GM21528 (cell line): ENCODE measurements at regions not wholly inside any gene's neighbourhood (a gene's known extent, or its start where the extent isn't known, plus 50 kb on each side); places are given as distances from the start of the nearest gene placed in this dataset.
"Not testable (repeated sequence)": the region's sequence is repeated elsewhere in the genome, so short reads cannot be mapped to it uniquely, and the experiment has no call there.

Experiments used
- ATAC-seq: cut with Tn5 transposase; IDR thresholded peaks from one replicate; pipeline ENCODE4 v1.9.1; 2021; ENCODE audit warnings: mild to moderate bottlenecking, moderate library complexity; ENCODE audit not compliant: unreplicated experiment, low FRiP score

- no peak for ATAC-seq
Measured at GRCh38 chr1:87968197-87968955, 639.7 kb downstream of the LMO4 start.

GRCh38 chr1:87969040-87969439, 640.4 kb downstream of the LMO4 start:
- no peak for ATAC-seq

- ATAC-seq: no peak
Measured at GRCh38 chr1:87972811-87973210, 644.1 kb downstream of the LMO4 start.

DNA sequence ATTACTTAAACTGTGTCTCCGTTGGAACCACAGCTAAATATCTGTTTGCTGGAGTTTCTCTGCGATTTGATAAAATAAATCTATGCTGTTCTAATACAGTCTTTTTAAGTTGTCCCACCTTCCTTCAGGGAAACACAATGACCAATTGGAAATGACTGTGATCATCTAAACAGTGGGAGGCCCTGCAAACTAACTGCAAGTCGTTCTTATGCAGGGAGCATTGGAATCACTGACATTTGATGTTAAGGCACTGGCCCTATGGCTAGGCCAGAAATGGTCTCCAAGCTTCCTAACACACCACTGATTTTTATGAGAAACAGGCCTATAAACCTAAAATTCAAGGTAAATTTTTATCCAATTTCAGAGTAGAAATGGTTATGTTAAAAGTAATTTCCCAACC, 645.2 kb downstream of the LMO4 start:
- ATAC-seq: no peak

- ATAC-seq: no peak
Measured at GRCh38 chr1:87976316-87976715, 647.6 kb downstream of the LMO4 start.

DNA sequence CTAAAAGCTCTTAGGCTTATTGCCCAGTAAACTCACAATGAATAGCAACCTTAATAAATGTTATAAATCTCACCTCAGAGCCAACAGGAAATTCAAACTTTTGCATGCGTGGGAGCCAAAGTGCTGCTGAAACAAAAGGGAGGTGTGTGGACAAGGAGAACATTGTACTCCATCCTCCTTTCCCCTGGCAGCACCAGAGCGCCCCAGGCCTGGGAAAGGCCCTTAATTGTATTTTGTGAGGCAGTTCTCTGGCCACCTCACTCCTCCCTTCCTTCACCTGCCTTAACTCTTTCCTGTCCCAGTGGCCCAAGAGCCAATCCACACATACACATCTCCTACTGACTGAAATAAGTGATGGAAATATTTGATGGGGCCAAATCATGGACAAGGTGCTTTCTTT, 648.5 kb downstream of the LMO4 start:
- no peak for ATAC-seq

GRCh38 chr1:87979079-87979478, 650.4 kb downstream of the LMO4 start:
- ATAC-seq: no peak

DNA sequence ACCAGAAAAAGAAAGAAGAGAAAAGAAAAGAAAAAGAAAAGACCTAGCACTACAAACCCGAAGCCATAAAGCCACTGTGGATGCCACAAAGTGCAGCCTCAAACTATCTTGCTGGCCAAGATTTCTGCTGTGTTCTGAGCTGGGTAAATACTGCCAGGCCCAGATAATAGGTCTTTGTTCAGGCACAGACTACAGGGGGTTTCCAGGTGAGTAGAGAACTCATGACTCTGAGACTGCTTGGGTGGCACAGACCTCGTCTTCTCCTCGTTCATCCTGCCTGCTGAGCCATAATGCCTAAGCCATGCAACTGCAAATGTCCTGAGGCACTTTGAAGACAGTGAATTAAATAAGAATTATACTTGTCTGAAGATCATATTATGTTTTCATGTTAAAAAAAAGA, 651.8 kb downstream of the LMO4 start:
- ATAC-seq: no peak

DNA sequence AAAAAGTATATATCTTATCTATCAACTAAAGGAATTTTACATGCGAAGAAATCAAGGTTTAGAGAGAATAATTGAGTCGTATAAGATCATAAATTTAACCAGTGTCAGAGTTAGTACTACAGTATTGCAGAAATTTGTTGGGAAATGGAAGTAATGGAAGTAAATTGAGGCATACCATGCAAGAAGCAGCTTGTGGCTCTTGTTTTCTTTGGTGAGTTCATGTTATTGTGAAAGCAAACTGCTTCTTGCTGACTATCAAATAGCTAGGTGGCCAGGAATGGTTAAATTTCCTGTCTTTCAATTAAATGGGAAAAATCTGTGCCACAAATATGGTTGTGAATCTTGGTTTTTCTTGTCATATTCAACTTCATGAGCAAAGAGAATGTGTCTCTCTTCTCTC, 652.7 kb downstream of the LMO4 start:
- no peak for ATAC-seq

DNA sequence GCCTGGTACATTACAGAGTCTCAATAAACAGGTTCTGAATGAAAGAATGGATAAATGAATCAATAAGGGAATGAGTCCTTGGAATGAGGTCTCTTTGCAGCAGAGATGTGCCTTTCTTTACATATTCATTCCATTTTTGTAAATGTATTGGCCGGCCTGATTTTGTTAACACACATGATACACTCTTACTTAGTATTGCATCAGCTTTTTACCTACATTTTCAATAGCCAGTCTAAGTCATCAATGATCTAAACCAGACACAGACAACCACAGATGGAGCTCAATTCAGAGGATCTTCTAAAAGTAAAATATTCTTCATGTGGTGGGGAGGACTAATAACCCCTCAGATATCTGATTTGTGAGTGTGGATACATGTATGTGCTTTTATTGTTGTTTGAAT, 653.1 kb downstream of the LMO4 start:
- no peak for ATAC-seq

- ATAC-seq: no peak
Measured at GRCh38 chr1:87983841-87984240, 655.2 kb downstream of the LMO4 start.

- no peak for ATAC-seq
Measured at GRCh38 chr1:87985071-87985470, 656.4 kb downstream of the LMO4 start.

DNA sequence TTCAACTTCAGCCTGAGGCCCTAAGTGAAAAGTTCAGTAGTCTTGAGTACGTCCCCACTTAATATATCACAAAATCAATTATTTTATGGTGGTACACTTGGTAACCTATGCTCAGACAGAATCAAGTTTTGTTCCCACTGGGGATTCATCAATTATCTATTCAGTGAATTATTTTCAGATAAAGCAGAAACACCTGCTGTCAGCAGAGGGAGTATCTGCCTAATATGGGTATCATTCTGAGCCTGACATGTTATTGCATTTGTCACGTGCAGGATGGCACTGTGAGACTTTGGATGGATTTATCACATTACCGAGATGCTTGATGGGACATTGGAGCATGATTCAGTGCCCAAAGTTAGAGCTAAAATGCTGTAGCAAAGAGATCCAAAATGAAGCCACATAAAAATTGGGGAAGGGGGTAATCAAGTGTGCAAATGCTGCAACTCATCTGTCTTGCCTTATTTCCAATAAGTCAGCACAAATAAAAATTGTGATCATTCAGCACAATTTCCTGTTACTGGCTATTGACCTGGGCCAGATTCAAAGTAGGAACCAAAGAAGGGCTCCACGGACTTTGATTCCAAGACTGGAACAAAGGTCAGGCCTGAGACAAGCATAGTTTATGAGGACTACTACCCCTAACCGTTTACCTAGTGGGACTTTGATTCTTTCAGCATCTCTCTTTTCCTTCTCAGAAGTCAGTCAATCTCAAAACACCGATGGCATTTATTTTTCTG, 657.6 kb downstream of the LMO4 start:
- ATAC-seq: no peak

DNA sequence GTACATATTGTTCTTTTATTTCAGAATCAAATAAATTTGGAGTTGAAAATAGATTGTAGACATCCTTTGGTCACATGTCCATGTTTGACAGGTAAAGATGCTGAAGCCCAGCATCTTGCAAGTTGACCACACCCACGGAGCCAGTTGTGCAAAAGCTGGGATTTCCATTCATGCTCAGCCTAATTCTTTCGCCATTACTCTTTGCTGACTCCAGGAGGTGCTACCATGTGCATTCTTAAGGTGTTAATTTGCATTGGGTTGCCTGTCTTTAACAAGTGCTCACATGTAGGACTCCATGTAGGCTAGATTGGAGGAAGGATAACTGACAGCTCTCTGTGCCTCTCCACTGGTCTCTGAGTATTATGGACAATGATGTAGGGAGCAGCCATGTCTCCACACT, 660.7 kb downstream of the LMO4 start:
- no peak for ATAC-seq

- not testable (repeated sequence) for ATAC-seq
Measured at GRCh38 chr1:87992536-87992935, 663.9 kb downstream of the LMO4 start.

- ATAC-seq: no peak
Measured at GRCh38 chr1:87993051-87993450, 664.4 kb downstream of the LMO4 start.

- ATAC-seq: no peak
Measured at GRCh38 chr1:87999852-88000251, 671.2 kb downstream of the LMO4 start.

GRCh38 chr1:88001460-88001859, 672.8 kb downstream of the LMO4 start:
- ATAC-seq: no peak

DNA sequence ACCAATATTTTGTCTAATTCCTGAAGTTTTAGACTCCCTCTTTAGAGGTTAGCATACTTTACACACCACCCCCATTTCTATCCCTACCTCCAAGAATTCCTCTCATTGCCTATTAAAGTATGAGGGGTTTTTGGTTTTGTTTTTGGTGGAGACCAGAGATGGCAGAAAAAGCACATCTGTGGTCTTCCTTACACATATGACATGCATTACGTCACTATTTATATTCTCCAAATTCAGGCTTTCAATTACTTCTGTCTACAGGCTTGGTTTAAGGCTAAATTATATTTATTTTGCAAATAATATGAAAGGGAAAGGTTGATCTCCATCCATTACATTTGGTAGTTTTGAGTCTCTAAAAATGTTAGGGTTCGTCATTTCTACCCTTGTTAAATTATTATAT, 674.6 kb downstream of the LMO4 start:
- ATAC-seq: no peak

- no peak for ATAC-seq
Measured at GRCh38 chr1:88009916-88010315, 674.2 kb upstream of the PKN2 start.

- ATAC-seq: no peak
Measured at GRCh38 chr1:88013485-88013884, 670.6 kb upstream of the PKN2 start.

GRCh38 chr1:88014131-88014530, 669.9 kb upstream of the PKN2 start:
- no peak for ATAC-seq
